ENCODE measurements at regions not wholly inside any gene's neighbourhood (a gene's known extent, or its start where the extent isn't known, plus 50 kb on each side); places are given as distances from the start of the nearest gene placed in this dataset.

- ChIA-PET POLR2A (ENCODE audit: unreplicated experiment) (no interaction called here), CTCF (no interaction called here)
- intact Hi-C loops (cut with micrococcal nuclease) (no loop called here), in situ Hi-C loops (cut with MboI; ENCODE audit: low sequenced_read_pairs) (no loop called here), dilution Hi-C loops (cut with HindIII; ENCODE audit: low sequenced_read_pairs, unreplicated experiment) (no loop called here)
- H2BK5ac ChIP-seq (ENCODE audit: low read depth, low read length, poor library complexity, severe bottlenecking), result peak overlapping the region; percentile 32
- peak overlapping the region; percentile 3 for H2AK9ac ChIP-seq (replicated peaks; ENCODE audit: low read depth, low read length, poor library complexity)
- peak overlapping the region; percentile 51; the same call in 1 of the 2 replicates for H2BK120ac ChIP-seq (ENCODE audit: low read depth, low read length)
- H3K36me3 ChIP-seq (ENCODE audit: control insufficient read depth, insufficient read depth, low read length), result no peaks in the 10 kb centered on the region; the same call in 1 of the 2 replicates
- H3K27me3 ChIP-seq (ENCODE audit: control insufficient read depth, insufficient read depth, low read length), result no peaks in the 10 kb centered on the region
- no peak overlapping the region for H3K27ac ChIP-seq (ENCODE audit: insufficient read depth, low read length)
- DNase-seq (peak; percentile 78), ATAC-seq (ENCODE audit: low read depth) (peak; percentile 66)
- H3K9me1 ChIP-seq (ENCODE audit: insufficient read depth, low read length), result peaks cover 19% of the 10 kb centered on the region
- WGBS, 2 experiments (ENCODE audit: extremely low coverage in 2 of 2, insufficient read length in 1 of 2), result 100% methylated on average over 1 of the region's 6 CpGs; no CpG with 5 or more reads in 1 of the 2 experiments
- no peak overlapping the region for H3K56ac ChIP-seq (ENCODE audit: extremely low read depth, insufficient read depth, low read length)
- TF ChIP-seq CTCF (conservative IDR thresholded peaks at IDR 0.05; ENCODE audit: low read depth, low read length) (no peak), FOS (IDR thresholded peaks at IDR 0.05; ENCODE audit: low read depth, low read length) (peak; percentile 36; the same call in 1 of the 2 replicates), BHLHE40 (IDR thresholded peaks at IDR 0.05; ENCODE audit: low read depth, low read length) (0 out of 2 replicates have a peak, but pooled peaks have one; percentile 20)
- H2AK5ac ChIP-seq (ENCODE audit: low read depth, low read length), result peak overlapping the region; percentile 90; the same call in 1 of the 2 replicates
- no peak overlapping the region for H3K9ac ChIP-seq (ENCODE audit: low read depth, low read length)
- peak overlapping the region; percentile 74 for H3K4ac ChIP-seq (ENCODE audit: low read depth, low read length)
- H3K23ac ChIP-seq (ENCODE audit: low read depth, low read length), result no peak overlapping the region
- peak overlapping the region; percentile 39; the same call in 1 of the 2 replicates for H3K18ac ChIP-seq (ENCODE audit: low read depth, low read length)
- no peak overlapping the region for H3K4me2 ChIP-seq (ENCODE audit: low read depth, low read length)
- H3K4me1 ChIP-seq (ENCODE audit: control insufficient read depth, insufficient read depth, low read length), result peaks cover 2% of the 10 kb centered on the region
- no peaks in the 10 kb centered on the region for H3K9me3 ChIP-seq (ENCODE audit: control insufficient read depth, insufficient read depth, low read length)
- H4K8ac ChIP-seq (ENCODE audit: low read depth in 2 of 2, low read length in 2 of 2), result no peak overlapping the region
- H2BK15ac ChIP-seq (ENCODE audit: low read depth, low read length), result peak overlapping the region; percentile 23; the same call in 1 of the 3 replicates
- no peak overlapping the region for H3K4me3 ChIP-seq (ENCODE audit: insufficient read depth, low read depth, low read length)
- H4K91ac ChIP-seq (ENCODE audit: insufficient read depth, low read depth, low read length), result peak overlapping the region; percentile 77
- peak overlapping the region; percentile 44; the same call in 1 of the 2 replicates for H3K14ac ChIP-seq (replicated peaks; ENCODE audit: low read depth, low read length)
- no TSS peak for BruUV-seq (replicated peaks)
- peak overlapping the region; percentile 26; the same call in 1 of the 2 replicates for H4K5ac ChIP-seq (ENCODE audit: low read depth, low read length)
- no peak overlapping the region for H2AFZ ChIP-seq (replicated peaks; ENCODE audit: low read length, poor library complexity)
- no peaks in the 10 kb centered on the region; the same call in 1 of the 2 replicates for H4K20me1 ChIP-seq (ENCODE audit: insufficient read depth, low read length)
- H2BK20ac ChIP-seq (ENCODE audit: low read depth, low read length), result peak overlapping the region; percentile 21; the same call in 1 of the 2 replicates
- H3K79me1 ChIP-seq (ENCODE audit: low read depth in 1 of 2, low read length in 2 of 2), result peaks cover 0 to 28% of the 10 kb centered on the region in 2 experiments; a peak in 2 of 4 replicates
Observed at GRCh38 chr6:21678990-21679389, 85.4 kb downstream of the SOX4 start.
